IMR-90 (cell line): ENCODE measurements at regions not wholly inside any gene's neighbourhood (a gene's known extent, or its start where the extent isn't known, plus 50 kb on each side); places are given as distances from the start of the nearest gene placed in this dataset.

Experiments
- BHLHE40 ChIP-seq: fragments of 150-350 bp; IDR thresholded peaks from 2 replicates; pipeline ENCODE4 v1.6.1; 2016; ENCODE audit warnings: mild to moderate bottlenecking, low read depth, low read length
- CHD1 ChIP-seq: IDR thresholded peaks from 2 replicates; pipeline ENCODE4 v1.6.1; 2012; ENCODE audit warnings: low read depth, low read length, improper control_type of control experiment
- FOS ChIP-seq: fragments of 150-350 bp; IDR thresholded peaks from 2 replicates; pipeline ENCODE4 v1.6.1; 2016; ENCODE audit warnings: low read depth, low read length
- MAFK ChIP-seq: IDR thresholded peaks from 2 replicates; pipeline ENCODE4 v1.6.1; 2012; ENCODE audit warnings: low read depth, low read length, improper control_type of control experiment
- MXI1 ChIP-seq: IDR thresholded peaks from 2 replicates; pipeline ENCODE4 v1.6.1; 2012; ENCODE audit warnings: low read depth, mild to moderate bottlenecking, low read length, moderate library complexity, borderline replicate concordance
- POLR2A ChIP-seq: IDR thresholded peaks from 2 replicates; pipeline ENCODE4 v1.6.1; 2012; ENCODE audit warnings: mild to moderate bottlenecking, low read depth, low read length
- RAD21 ChIP-seq: IDR thresholded peaks from 2 replicates; pipeline ENCODE4 v1.6.1; 2012; ENCODE audit warnings: low read length, improper control_type of control experiment
- RFX5 ChIP-seq: IDR thresholded peaks from 2 replicates; pipeline ENCODE4 v1.8.0; 2012; ENCODE audit warnings: low read depth, mild to moderate bottlenecking, low read length, moderate library complexity
- SMC3 ChIP-seq: fragments of 150-350 bp; IDR thresholded peaks from 2 replicates; pipeline ENCODE4 v1.6.1; 2016; ENCODE audit warnings: low read depth, mild to moderate bottlenecking, antibody characterized with exemption, low read length, moderate library complexity
- TF ChIP-seq, protein P1 (sequence below): conservative IDR thresholded peaks from 2 replicates; pipeline ENCODE4 v1.5.1; 2012; ENCODE audit warnings: mild to moderate bottlenecking, low read depth, low read length, improper control_type of control experiment
- TF ChIP-seq, protein P2 (sequence below): fragments of 150-350 bp; IDR thresholded peaks from 2 replicates; pipeline ENCODE4 v1.6.1; 2016; ENCODE audit warnings: low read depth, mild to moderate bottlenecking, low read length, moderate library complexity, borderline replicate concordance

DNA sequence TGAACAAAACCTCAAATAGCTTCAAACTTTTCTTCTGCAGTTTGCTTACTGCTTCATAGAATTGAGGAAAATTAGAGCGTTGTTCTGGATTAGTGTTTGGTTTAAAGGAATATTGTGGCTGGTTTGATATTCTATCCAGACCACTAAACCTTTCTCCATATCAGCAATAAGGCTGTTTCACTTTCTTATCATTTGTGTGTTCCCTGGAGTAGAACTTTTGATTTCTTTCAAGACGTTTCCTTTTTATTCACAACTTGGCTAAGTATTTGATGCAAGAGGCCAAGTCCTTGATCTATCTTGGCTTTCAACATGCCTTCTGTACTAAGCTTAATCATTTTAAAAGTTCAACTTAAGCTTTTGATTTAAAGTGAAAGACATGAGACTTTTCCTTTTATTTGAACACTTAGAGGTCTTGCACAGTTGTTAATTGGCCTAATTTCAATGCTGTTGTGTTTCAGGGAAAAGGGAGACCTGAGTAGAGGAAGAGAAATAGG is 359.1 kb downstream of the S1PR1 start:
- TF ChIP-seq POLR2A (no peak), BHLHE40 (no peak), MXI1 (no peak), RAD21 (no peak), FOS (no peak), MAFK (no peak), SMC3 (no peak), CHD1 (no peak), RFX5 (no peak)
- TF ChIP-seq, protein P1, sequence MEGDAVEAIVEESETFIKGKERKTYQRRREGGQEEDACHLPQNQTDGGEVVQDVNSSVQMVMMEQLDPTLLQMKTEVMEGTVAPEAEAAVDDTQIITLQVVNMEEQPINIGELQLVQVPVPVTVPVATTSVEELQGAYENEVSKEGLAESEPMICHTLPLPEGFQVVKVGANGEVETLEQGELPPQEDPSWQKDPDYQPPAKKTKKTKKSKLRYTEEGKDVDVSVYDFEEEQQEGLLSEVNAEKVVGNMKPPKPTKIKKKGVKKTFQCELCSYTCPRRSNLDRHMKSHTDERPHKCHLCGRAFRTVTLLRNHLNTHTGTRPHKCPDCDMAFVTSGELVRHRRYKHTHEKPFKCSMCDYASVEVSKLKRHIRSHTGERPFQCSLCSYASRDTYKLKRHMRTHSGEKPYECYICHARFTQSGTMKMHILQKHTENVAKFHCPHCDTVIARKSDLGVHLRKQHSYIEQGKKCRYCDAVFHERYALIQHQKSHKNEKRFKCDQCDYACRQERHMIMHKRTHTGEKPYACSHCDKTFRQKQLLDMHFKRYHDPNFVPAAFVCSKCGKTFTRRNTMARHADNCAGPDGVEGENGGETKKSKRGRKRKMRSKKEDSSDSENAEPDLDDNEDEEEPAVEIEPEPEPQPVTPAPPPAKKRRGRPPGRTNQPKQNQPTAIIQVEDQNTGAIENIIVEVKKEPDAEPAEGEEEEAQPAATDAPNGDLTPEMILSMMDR: no peak
- TF ChIP-seq, protein P2, sequence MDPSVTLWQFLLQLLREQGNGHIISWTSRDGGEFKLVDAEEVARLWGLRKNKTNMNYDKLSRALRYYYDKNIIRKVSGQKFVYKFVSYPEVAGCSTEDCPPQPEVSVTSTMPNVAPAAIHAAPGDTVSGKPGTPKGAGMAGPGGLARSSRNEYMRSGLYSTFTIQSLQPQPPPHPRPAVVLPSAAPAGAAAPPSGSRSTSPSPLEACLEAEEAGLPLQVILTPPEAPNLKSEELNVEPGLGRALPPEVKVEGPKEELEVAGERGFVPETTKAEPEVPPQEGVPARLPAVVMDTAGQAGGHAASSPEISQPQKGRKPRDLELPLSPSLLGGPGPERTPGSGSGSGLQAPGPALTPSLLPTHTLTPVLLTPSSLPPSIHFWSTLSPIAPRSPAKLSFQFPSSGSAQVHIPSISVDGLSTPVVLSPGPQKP: no peak
